ENCODE measurements at regions not wholly inside any gene's neighbourhood (a gene's known extent, or its start where the extent isn't known, plus 50 kb on each side); places are given as distances from the start of the nearest gene placed in this dataset.

- no peak for DNase-seq
Measured at GRCh38 chr4:17096692-17097091, 198.2 kb upstream of the LDB2 start.

- no peak for DNase-seq
Measured at GRCh38 chr4:17095771-17096170, 197.3 kb upstream of the LDB2 start.

DNA sequence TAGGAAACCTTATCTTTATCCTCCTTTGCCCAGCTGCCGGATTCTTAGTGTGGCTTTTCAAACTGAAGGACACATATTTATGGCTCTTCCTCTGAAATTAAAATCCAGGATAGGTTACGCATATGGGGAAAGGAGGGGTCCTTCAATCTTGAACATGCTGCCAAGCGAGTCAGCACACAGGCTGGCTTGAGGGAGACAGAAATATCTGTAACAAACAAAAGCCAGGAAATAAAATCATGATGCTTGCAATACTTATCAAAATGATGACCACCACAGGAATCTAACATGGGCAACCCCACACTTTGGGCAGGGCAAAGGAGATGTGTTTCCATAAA is 196.4 kb upstream of the LDB2 start:
- DNase-seq: no peak

- no peak for DNase-seq
Measured at GRCh38 chr4:17094159-17094875, 195.9 kb upstream of the LDB2 start.

- DNase-seq: no peak
Measured at GRCh38 chr4:17093481-17093880, 195.0 kb upstream of the LDB2 start.

- no peak for DNase-seq
Measured at GRCh38 chr4:17092736-17093437, 194.4 kb upstream of the LDB2 start.

DNA sequence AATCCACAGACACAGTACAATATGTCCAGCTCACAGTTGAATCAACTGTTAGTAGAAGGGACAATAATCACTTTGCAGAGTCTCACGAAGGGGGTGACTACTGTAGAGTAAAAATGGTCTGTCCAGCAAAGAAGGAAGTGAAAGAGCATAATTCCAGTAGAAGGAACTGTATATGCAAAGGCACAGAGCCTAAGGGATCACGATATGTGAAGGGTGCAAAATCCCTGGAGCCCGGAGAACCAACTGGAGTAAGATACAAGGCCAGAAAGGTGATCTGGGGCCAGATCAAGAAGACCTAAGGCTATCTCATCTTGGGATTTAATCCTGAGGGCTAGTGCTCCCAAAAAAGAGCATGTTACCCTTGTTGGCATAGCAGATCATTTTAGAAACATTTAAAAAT is 192.7 kb upstream of the LDB2 start:
- no peak for DNase-seq

DNA sequence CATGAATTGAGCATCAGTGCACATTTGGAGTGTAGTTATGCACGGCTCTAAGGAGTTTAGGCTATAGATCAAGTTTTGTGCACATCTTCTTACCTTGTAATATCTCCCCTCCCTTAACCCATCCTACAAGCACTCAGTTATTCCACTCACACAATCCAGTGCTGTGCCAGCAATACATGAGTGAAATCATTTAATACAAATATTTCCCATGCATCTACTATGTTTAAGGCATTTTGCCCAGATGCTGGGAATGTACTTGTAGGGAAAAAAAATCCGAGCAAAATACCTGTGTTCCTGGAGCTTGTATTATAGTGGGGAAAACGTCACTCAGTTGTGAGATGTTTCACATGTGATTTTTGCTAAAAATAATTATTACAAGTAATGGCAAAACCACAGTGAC is 191.6 kb upstream of the LDB2 start:
- no peak for DNase-seq

DNA sequence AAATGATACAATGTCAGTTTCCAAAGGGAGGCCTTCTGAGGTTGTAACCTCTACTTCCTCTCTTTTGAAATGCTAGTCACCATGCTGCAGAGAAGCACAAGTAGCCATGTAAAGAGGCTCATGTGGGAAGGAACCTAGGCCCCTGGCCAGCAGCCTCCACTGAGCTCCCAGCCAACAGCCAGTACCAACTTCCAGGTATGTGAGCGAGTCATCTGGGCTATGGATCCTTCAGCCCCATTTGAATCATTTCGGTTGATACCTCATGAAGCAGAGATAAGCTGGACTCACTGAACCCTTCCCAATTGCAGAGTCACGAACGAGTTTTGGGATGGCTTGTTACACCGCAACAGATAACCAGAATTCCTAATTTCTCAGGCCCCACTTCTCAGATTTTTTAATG is 187.0 kb upstream of the LDB2 start:
- no peak for DNase-seq

GRCh38 chr4:17082186-17082585 is 183.7 kb upstream of the LDB2 start:
- no peak for DNase-seq

- DNase-seq: no peak
Measured at GRCh38 chr4:17081179-17081578, 182.7 kb upstream of the LDB2 start.

DNA sequence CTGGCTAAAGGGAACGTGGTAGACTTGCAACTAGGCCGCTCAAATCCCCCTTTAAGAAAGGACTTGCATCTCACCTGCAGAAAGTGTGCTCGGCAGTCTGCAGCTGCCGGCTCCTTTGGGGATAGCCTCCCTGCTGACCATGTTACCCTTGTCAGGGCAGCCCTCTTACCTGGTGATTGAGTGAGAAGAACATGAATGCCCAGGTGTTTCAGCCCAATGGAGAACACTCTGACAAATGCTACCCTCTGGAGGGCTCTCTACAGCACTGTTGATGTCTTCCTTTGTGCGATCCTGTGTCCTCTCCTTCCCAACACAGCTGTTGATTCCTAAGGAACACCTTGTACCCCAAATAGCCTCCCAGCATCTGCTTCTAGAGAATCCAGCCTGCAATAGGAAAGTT is 178.7 kb upstream of the LDB2 start:
- no peak for DNase-seq

- DNase-seq: no peak
Measured at GRCh38 chr4:17072483-17072882, 174.0 kb upstream of the LDB2 start.

DNA sequence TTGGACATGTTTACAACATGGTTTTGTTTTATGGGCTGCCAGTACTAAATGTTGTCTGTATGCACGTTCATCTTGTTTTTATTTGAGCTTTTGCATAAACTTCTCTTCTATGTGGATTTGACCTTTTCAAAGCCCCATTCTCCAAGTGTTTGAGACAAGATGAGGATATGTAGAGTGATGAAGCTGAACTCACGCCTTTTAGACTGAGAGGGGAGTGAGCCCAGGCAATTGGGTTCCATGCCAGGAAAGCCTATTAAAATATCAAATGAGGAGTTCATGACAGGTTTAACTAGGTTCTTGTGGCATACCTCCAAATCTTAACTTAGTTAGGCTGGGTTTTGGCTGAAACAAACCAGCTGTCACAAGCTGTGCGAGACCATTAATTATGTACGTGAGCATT is 170.4 kb upstream of the LDB2 start:
- no peak for DNase-seq

- DNase-seq: no peak
Measured at GRCh38 chr4:17068392-17068791, 169.9 kb upstream of the LDB2 start.

DNA sequence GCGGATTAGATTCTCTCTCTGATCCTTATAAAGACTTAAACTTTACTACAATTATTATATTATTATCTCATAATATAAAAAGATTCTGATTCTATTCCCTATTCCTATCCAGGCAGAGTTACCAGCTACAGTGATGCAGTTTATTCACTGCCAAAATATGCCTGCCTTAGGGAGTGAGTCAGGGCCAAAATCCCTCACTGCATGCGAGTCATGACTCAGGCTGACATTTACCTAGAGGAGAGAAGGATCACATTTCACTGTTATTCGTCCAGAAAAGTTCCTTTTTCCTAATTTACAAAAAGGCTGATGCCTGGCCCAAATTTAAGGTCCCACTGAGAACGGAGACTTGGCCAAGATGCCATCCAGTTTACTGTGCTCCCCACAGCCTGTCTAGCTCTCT is 168.5 kb upstream of the LDB2 start:
- DNase-seq: no peak

GRCh38 chr4:17066236-17066635 is 167.8 kb upstream of the LDB2 start:
- DNase-seq: no peak

DNA sequence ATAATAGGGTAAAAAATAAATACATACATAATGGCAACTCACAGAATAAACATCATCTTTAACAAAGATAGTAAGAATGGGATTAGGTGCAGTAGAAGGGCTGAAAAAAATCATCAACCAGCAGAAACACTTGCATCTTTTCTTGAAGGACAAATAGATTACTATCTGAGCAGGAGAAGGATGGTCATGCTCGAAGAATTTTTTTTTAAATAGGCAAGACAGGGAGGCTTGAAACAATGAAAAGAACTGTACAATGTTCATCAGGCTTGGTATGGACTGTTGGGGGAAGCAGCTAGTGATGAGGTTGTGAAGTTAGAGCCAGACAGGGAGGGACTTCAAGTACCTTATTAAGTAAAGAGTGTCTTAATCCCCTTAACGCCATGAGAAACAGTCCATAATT is 167.4 kb upstream of the LDB2 start:
- DNase-seq: no peak

- no peak for DNase-seq
Measured at GRCh38 chr4:17064959-17065358, 166.5 kb upstream of the LDB2 start.

- DNase-seq: no peak
Measured at GRCh38 chr4:17063888-17064287, 165.4 kb upstream of the LDB2 start.

DNA sequence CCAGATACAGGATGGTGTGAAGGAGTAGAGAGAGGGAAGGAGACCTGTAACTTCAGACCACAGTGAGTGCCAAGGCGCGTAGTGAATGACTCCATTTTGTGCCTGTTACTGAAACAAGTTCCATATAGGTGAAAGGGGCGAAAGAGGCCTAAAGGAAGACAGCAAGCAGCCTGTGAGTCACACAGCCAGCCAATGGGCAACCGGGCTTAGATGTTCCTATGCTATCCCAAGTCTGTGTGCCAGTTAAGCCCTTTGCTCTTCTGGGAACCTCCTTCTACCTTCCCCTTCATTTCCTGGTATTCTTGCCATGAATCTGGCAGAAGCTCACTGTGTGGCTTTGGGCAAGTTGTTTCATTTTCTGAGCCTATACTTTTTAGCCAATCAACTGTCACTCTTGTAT is 161.8 kb upstream of the LDB2 start:
- no peak for DNase-seq

- DNase-seq: no peak
Measured at GRCh38 chr4:17058916-17059741, 160.7 kb upstream of the LDB2 start.

- no peak for DNase-seq
Measured at GRCh38 chr4:17058536-17058915, 160.1 kb upstream of the LDB2 start.

GRCh38 chr4:17057035-17057434 is 158.6 kb upstream of the LDB2 start:
- no peak for DNase-seq
